Sciatic nerve (tissue), 2 donors: ENCODE measurements at regions not wholly inside any gene's neighbourhood (a gene's known extent, or its start where the extent isn't known, plus 50 kb on each side); places are given as distances from the start of the nearest gene placed in this dataset.

Source experiments
- ATAC-seq: fragments of 200-7000 bp; cut with Tn5 transposase; one replicate; pipeline ENCODE4 v1.9.1; 2020; ENCODE audit warnings: mild to moderate bottlenecking, moderate library complexity
- DNase-seq: peaks from one replicate; pipeline ENCODE4 v3.0.0-alpha.2; 2020; ENCODE audit warnings: low spot score
- intact Hi-C: fragments of 100-400 bp; cut with DNase I; formaldehyde crosslinking; loops from one replicate; pipeline ENCODE4 v1.14.2; 2022
- donor health status: DM: no; HTN: no; CAD: no.
- donor health status: DM: no; HTN: no; CAD: no.

GRCh38 chr4:110675426-110675825 is 52.5 kb upstream of the PITX2 start:
- DNase-seq (no peak), ATAC-seq (no peak)
- intact Hi-C loops = no loop called here

DNA sequence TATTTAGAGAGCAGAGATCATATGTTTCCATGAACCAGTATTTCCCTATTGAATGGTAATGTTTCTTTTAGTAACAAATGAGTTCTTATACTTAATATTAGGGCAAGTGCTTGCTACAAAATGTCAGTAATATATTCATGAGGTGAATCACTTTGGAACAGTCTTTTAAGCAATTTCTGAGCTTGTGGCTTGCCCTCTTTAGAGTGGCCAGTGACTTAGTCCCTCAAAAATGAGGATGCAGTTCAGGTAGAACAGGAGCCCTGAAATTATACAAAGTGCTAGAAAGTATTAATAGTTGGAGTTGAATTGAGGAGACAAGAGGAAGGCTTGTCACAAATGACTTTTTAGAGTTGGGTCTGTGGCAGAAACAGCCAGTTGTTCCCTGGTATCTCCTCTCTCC is 53.4 kb upstream of the PITX2 start:
- DNase-seq (no peak), ATAC-seq (no peak)
- intact Hi-C loops = no loop called here

GRCh38 chr4:110678517-110679227 is 55.8 kb upstream of the PITX2 start:
- intact Hi-C loops = no loop called here
- DNase-seq (no peak), ATAC-seq (no peak)

- DNase-seq (no peak), ATAC-seq (no peak)
- intact Hi-C loops = no loop called here
These were observed 57.4 kb upstream of the PITX2 start for GRCh38 chr4:110680265-110680664.

GRCh38 chr4:110681381-110681780 is 58.5 kb upstream of the PITX2 start:
- intact Hi-C loops = no loop called here
- ATAC-seq (no peak), DNase-seq (no peak)

- intact Hi-C loops = no loop called here
- ATAC-seq = no peak
- no peak for DNase-seq
These were observed 59.4 kb upstream of the PITX2 start for GRCh38 chr4:110682311-110682710.

DNA sequence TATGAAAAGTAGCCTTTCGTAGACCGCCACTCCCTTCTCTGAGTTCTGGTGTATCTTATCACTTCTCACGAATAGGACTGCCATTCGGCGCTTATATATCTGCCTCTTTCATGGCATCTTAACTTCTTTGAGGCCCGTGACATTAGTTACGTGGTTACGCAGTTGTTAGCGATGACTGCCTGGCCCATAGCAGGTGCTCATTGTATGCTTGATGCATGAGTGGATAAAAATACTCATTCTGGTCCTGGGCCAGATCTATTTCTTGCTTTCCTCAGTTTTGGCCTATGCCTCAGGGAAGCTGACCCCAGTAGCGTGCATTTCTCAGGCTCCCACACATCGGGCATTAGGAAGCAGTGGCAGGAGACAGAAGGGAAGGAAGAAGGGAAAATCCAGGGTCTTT is 60.7 kb upstream of the PITX2 start:
- ATAC-seq = no peak
- DNase-seq = no peak
- intact Hi-C loops = no loop called here

GRCh38 chr4:110702326-110702725 is 79.4 kb upstream of the PITX2 start:
- ATAC-seq (no peak), DNase-seq (no peak)
- intact Hi-C loops = no loop called here

DNA sequence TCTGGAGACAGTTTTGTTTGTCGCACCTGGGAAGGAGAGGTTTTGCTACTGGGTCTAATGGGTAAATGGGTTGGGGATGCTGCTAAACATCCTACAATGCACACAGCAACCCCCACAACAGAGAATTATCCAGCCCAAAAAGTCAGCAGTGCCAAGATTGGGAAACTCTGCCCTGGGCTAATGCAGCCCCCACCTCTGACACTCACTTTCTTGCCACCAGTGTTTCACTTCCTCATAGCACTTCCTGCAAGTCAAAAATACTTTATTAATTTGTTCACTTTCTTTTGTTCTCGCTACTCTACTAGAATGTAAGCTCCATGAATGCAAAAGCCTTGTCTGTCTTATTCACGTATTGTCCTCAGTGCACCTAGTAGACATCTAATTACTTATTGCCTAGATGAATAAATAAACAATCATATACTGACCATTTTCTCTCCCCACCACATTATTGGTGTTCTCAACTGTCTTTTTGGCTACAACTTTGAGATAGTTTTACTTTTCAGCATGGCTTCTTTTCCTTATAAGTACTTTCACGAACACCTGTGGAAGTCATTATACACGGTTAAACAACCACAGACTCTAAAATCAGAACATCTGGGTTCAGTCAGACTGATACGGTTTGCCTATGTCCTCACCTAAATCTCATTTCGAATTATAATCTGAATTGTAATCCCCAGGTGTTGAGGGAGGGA is 82.0 kb upstream of the PITX2 start:
- ATAC-seq (no peak), DNase-seq (no peak)
- intact Hi-C loops = no loop called here

DNA sequence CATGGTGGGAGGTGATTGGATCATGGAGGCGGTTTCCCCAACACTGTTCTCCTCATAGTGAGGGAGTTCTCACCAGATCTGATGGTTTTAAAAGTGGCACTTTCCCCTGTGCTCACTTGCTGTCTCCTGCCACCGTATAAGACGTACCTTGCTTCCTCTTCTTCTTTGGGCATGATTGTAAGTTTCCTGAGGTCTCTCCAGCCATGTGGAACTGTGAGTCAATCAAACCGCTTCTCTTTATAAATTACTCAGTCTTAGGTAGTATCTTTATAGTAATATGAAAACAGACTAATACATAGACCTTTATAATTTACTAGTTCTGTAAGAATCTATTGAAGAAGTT is 82.5 kb upstream of the PITX2 start:
- no peak for ATAC-seq
- intact Hi-C loops = no loop called here
- no peak for DNase-seq

DNA sequence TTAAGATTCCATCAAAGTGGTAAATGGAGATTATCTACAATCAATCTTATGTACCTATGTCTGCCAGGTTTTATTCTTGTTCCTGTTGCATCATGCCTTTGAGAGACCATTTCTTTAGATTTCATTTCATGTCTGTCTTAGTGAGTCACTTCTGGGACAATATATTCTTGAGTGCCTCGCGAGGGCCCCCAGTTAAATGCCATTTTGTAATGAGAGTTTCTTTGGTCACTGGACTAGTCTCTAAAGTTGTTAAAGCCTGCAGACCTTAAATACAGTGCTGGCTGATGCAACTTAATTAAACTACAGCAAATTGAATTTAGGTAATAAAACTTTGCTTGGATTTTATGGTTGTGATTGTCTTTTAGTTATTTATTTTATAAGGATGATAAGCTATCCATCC is 87.2 kb upstream of the PITX2 start:
- ATAC-seq (no peak), DNase-seq (no peak)
- intact Hi-C loops = no loop called here

GRCh38 chr4:110712486-110712885 is 89.6 kb upstream of the PITX2 start:
- intact Hi-C loops = no loop called here
- ATAC-seq = no peak

DNA sequence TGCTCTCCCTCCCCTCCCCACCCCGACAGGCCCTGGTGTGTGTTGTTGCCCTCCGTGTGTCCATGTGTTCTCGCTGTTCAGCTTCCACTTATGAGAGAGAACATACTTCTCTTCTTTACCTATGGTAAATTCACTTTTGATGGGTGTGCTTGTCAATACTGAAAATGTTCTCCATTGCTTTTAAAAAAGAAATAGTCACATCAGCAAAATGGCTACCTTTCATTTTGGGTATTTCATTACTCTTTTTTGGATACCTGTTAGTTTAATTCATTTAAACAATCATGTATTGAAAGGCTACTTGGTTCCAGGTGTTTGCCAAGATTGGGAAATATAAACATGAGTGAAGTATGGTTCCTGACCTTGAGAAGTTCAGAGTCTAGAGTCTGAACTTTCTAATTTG is 107.4 kb upstream of the PITX2 start:
- intact Hi-C loops = no loop called here
- DNase-seq (no peak), ATAC-seq (no peak)

More at GRCh38 chr4:110712486-110712885, 89.6 kb upstream of the PITX2 start:
- DNase-seq = no peak

GRCh38 chr4:110733901-110734300 is 111.0 kb upstream of the PITX2 start:
- intact Hi-C loops = no loop called here
- ATAC-seq (no peak), DNase-seq (no peak)

- no peak for DNase-seq
These were observed 112.8 kb upstream of the PITX2 start for GRCh38 chr4:110735686-110736085.

GRCh38 chr4:110737931-110738330 is 115.1 kb upstream of the PITX2 start:
- intact Hi-C loops = no loop called here
- DNase-seq (no peak), ATAC-seq (no peak)

More at GRCh38 chr4:110735686-110736085, 112.8 kb upstream of the PITX2 start:
- intact Hi-C loops = no loop called here
- no peak for ATAC-seq

- intact Hi-C loops = no loop called here
- ATAC-seq (no peak), DNase-seq (no peak)
These were observed 119.3 kb upstream of the PITX2 start for GRCh38 chr4:110742143-110742542.

DNA sequence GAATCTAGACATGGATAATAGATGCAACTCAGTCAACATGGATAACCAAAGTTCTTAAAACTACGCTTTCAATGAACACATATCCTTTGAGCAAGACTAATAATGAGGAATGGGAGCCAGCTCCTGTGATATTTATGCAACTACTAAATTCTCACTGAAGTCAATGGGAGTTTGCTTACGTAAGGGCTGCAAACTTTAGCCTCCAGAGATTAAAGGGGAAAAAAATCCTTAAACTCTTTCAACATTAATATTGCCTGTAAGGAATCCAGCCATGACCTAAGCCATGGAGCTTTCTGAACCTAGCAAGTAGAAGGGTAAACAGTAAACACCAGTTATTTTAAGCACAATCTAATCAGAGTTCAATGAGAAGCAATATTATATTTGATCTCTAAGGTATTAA is 125.2 kb upstream of the PITX2 start:
- ATAC-seq = no peak
- intact Hi-C loops = no loop called here
- DNase-seq = no peak

DNA sequence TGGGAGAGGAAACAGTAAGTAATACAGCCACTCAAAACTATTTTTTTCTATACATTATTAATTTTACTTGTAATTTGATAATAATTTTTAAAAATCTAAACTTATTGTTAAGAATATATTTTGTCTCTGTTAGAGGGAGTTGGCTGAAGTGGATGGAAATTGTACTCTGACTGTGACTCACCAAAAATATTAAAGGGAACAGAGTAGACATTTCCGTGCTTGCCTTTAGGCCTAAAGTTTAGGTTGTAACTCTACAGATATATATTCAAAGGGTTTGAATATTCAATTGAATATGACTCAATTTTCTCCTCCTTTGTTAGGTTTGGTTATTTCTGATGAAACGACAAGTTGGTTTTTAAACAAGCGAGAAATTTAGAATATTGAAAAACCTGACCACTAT is 128.3 kb upstream of the PITX2 start:
- intact Hi-C loops = no loop called here
- DNase-seq (no peak), ATAC-seq (no peak)

DNA sequence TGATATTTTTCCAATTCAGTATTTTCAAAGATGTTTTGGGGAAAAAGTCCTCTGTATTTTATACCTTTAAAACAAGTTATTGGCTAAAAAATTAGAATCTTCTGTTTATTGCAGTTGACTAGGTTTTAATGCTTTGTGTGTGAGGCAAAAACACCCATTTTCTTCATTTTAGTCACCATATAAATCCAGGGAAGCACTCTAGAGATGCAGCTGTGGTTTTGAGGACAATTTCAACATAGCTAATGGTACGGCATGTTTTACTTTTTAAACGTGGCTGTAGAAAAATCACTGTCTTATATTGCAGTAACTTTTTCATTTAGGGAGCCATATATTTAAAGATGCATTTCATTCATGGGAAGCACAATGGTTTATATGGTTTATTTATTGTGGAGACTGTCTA is 129.1 kb upstream of the PITX2 start:
- intact Hi-C loops = no loop called here
- no peak for DNase-seq
- no peak for ATAC-seq

DNA sequence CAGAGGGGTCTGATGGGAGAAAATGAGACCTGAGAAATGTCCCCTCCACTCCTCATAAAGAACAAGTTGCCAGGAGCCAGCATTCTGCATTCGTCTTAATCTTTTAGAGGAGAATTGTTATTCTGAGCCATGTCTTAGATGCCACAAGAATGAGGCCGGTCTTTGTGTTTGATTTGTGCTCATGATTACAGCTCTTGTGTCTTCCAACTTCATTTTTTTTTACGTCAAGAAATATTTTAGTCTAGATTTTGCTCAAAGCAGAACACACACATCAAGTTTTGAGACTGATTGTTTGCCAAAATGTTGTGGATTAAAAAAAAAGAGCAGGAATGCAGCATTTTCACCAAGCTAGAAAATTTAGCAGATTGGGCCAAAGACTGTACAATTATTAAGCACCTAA is 130.6 kb upstream of the PITX2 start:
- DNase-seq (no peak), ATAC-seq (no peak)
- intact Hi-C loops = no loop called here
